Loucy (cell line): ENCODE measurements at regions not wholly inside any gene's neighbourhood (a gene's known extent, or its start where the extent isn't known, plus 50 kb on each side); places are given as distances from the start of the nearest gene placed in this dataset.

Source experiments
- CTCF ChIP-seq: fragments of 200-600 bp; sonication (generic); conservative IDR thresholded peaks from 2 replicates; pipeline ENCODE4 v1.5.1; 2014; ENCODE audit warnings: mild to moderate bottlenecking, antibody characterized with exemption, low read length
- EZH2phosphoT487 ChIP-seq: fragments of 200-600 bp; IDR thresholded peaks from 2 replicates; pipeline ENCODE4 v1.6.1; 2018; ENCODE audit warnings: antibody characterized with exemption, mild to moderate bottlenecking, moderate library complexity, borderline replicate concordance

GRCh38 chr15:49793943-49794342 is 173.1 kb downstream of the DTWD1 start:
- TF ChIP-seq CTCF, result no peak
- TF ChIP-seq EZH2phosphoT487, result no peak
